GM19463 (cell line): ENCODE measurements at regions not wholly inside any gene's neighbourhood (a gene's known extent, or its start where the extent isn't known, plus 50 kb on each side); places are given as distances from the start of the nearest gene placed in this dataset.
A peak's percentile ranks its signal among the peaks of the same experiment; 100 is the strongest.
"Not testable (repeated sequence)": the region's sequence is repeated elsewhere in the genome, so short reads cannot be mapped to it uniquely, and the experiment has no call there.

ENCODE experiments used
- ATAC-seq: cut with Tn5 transposase; IDR thresholded peaks from one replicate; pipeline ENCODE4 v1.9.1; 2021; ENCODE audit warnings: mild to moderate bottlenecking, moderate library complexity; ENCODE audit not compliant: unreplicated experiment

- ATAC-seq = peak; percentile 8
Measured at GRCh38 chr12:92404259-92404894, 258.7 kb upstream of the BTG1 start.

DNA sequence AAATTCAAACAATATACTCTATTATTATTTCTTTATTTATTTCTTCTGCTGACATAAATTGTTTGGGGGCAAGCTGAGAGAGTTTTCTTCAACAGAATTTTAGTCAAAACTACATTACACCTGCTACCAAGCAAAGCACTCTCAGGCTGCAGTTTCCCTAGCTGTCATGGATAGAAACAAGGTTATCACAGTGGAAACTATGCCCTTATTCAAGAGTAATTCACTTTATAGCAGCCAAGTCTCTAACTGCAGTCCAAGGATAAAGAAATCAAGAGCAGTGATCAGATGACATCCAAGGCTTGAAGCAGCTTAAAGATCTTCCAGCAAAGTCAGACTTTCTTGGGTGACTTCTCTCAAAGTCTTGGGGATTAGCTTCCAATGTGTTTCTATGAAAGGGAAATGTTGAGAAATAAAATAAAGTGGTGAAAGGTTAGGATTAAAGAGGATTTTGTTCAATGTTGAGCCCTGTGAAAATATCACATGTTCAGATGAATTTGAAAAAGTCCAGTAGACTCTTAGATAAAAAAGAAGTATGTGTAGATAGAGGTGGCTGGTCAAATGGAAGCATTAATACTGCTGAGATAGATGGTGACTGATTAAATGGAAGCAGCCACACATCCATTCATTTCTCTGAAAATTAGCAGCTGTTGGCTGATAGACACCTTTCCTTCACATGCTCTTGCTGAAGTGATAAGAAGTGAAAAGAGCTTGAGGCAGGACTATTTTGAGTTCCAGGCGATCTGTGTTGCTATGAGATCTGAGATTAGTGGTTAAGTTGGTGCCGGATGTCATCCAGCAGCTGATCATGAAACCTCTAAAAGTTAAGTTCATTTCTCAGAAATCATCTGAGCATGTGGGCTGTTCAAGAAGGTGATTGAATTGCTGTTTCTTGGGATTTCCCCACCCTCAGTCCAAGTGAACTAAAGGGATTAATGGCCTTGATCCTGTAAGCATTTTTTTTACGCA, 257.8 kb upstream of the BTG1 start:
- ATAC-seq = peak; percentile 79

GRCh38 chr12:92402415-92402814, 256.8 kb upstream of the BTG1 start:
- ATAC-seq = no peak

GRCh38 chr12:92400006-92400405, 254.4 kb upstream of the BTG1 start:
- ATAC-seq = no peak

GRCh38 chr12:92398565-92399309, 253.1 kb upstream of the BTG1 start:
- ATAC-seq = no peak

GRCh38 chr12:92396647-92397252, 251.1 kb upstream of the BTG1 start:
- ATAC-seq = no peak

DNA sequence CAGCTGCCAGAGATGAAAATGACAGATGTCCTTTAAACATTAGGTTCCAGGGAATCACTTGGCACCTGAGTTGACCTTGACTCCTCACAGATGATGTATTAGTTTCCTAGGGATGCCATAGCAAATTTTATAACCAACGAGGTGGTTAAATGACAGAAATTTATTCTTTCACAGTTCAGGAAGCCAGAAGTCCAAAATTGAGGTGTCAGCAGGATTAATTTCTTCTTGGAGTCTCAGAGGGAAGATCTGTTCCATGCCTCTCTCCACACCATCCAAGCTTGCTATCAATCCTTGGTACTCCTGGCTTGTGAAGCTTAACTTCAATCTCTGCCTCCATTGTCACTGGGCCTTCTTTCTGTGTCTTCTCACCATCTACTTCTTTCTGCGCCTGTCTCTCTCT, 249.7 kb upstream of the BTG1 start:
- ATAC-seq = no peak

DNA sequence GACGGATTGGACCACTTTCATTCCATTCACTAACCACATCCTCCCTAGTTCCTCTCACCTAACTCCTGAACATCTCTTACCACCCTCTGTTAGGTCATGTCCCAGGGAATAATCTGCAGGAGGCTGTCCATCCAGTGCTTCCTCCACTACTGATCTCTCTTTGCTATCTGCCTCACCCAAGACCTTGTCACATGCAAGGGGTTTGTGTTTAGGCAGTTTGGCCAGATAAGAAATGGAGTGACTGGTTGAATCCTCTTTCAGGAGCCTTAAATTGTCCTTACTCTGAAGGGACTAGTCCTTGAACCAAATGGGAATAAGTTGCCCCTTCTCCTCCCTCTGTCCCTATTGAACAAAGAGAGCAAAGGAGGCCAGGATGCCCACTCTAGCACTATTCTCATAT, 249.2 kb upstream of the BTG1 start:
- ATAC-seq = no peak

DNA sequence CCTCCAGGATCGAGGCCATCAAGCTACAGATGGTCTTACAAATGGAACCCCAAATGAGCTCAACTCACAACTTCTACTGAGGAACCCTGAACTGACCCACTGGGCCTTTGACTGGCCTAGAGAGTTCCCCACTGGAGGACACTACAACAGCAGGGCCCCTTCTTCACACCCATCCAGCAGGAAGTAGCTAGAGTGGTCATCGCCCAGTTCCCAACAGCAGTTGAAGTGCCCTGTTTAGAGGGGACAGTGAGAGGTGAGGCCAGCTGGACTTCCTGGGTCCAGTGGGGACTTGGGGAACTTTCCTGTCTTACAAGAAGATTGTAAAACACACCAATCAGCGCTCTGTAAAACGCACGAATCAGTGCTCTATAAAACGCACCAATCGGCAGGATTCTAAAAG, 247.9 kb upstream of the BTG1 start:
- no peak for ATAC-seq

DNA sequence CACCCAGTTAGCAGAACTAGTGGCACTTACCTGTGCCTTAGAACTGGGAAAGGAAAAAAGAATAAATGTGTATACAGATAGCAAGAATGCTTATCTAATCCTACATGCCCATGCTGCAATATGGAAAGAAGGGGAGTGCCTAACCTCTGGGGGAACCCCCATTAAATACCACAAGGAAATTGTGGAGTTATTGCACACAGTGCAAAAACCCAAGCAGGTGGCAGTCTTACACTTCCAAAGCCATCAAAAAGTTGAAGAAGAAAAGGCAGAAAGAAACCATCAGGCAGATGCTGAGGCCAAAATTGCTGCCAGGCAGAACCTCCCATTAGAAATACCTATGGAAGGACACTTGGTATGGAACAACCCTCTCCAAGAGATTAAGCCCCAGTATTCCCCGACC, 246.1 kb upstream of the BTG1 start:
- ATAC-seq = not testable (repeated sequence)

DNA sequence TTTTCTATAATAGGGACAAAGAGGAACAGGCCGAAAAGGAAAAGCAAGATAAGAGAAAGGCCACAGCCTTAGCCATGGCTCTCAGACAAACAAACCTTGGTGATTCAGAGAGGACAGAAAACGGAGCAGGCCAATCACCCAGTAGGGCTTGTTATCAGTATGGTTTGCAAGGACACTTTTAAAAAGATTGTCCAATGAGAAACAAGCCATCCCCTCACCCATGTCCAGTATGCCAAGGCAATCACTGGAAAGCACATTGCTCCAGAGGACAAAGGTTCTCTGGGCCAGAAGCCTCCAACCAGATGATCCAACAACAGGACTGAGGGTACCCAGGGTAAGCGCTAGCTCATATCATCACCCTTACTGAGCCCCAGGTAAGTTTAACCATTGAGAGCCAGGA, 243.8 kb upstream of the BTG1 start:
- no peak for ATAC-seq

- no peak for ATAC-seq
Measured at GRCh38 chr12:92385296-92385695, 239.7 kb upstream of the BTG1 start.

DNA sequence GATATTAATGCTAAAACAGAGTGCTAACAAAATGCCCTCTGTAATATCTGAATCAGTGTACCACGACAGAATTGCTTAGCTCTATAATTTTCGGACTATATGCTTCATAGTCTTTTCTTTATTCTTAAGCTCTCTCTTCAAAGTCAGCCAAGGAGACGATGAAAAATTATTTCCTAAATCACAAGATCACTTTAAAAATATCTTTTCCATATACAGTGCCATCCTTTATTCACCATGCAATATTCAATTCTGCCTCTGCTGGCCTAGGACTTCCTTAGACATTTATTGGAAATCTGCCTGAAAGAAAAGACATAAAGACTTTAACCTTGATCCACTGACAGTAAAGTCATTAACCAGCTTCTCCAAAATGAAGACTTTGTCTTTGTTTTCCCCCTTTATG, 238.9 kb upstream of the BTG1 start:
- no peak for ATAC-seq

DNA sequence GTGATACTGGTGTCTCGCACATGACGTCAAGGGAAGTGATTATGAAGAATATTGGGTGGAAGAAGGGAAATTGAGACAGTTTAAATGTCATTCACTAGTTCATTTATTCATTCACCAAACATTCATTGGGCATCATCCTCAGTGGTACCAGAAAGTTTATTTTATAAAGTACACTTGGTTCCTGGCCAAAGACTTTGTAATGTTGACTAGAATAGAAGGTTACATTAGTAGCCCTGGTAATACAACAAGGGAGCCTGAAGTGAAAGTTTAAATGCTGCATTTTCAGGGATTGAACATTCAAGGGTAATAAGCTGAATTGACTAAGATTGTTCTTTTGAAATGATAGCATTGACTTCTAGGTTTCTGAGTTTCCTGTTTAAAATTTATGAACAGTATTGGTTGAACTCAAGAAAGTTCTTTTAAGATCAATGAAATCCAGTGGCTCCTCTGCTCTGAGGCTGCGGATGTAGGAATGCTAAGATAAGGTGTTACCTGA, 236.8 kb upstream of the BTG1 start:
- no peak for ATAC-seq

GRCh38 chr12:92381856-92382255, 236.2 kb upstream of the BTG1 start:
- ATAC-seq = no peak

- ATAC-seq = no peak
Measured at GRCh38 chr12:92378682-92379479, 233.2 kb upstream of the BTG1 start.

GRCh38 chr12:92375504-92375903, 229.9 kb upstream of the BTG1 start:
- not testable (repeated sequence) for ATAC-seq

DNA sequence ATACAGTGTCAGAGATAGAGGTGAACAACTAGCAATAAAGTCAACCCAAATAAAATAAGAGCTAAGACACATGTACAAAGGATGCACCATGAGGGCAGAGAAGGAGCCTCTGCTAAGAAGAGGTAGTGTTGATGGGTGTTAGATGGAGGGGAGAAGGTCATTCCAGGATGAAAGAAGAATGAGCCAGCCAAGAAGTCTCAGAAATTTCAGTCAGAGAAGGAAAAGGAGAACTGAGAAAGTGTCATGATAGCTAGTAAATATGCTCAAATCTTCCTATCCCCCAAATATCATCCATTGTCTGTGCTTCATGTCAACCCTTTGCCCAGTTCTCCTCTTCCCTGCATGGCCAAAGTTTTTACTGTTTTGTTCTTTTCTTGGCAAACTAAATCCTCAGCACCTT, 225.2 kb upstream of the BTG1 start:
- ATAC-seq = peak; percentile 54

DNA sequence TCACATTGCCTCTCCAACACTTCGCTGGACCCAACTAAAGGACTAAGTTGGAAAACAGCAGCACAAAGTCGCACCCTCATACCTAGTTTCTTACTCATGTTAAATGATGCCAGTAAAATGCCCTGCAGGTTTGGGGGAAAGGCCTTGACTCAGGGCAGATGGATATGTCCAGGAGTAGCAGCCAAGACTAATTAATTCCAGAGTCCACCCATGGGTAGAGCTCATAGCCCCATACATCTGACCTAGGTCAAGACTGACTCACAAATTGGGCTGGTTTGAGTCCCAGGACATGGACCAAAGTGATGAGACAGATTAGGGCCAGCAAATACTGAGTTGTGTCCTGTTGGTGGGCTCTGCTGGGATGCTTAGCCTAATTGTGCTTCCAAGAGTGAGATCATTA, 224.0 kb upstream of the BTG1 start:
- no peak for ATAC-seq

- no peak for ATAC-seq
Measured at GRCh38 chr12:92369056-92369455, 223.4 kb upstream of the BTG1 start.
